T-helper 22 cell (primary cell): ENCODE measurements at regions not wholly inside any gene's neighbourhood (a gene's known extent, or its start where the extent isn't known, plus 50 kb on each side); places are given as distances from the start of the nearest gene placed in this dataset.

Source experiments
- DNase-seq: peaks from one replicate; pipeline ENCODE4 v3.0.0-alpha.2; 2020; ENCODE audit warnings: low read depth

GRCh38 chr18:45119876-45120275 is 439.2 kb downstream of the SETBP1 start:
- no peak for DNase-seq

GRCh38 chr18:45121146-45121545 is 440.5 kb downstream of the SETBP1 start:
- DNase-seq, result no peak

- DNase-seq, result no peak
These were observed 441.8 kb downstream of the SETBP1 start for GRCh38 chr18:45122506-45122905.

- DNase-seq, result no peak
These were observed 446.7 kb downstream of the SETBP1 start for GRCh38 chr18:45127405-45127804.

GRCh38 chr18:45133276-45133675 is 452.6 kb downstream of the SETBP1 start:
- no peak for DNase-seq

GRCh38 chr18:45136381-45137086 is 455.8 kb downstream of the SETBP1 start:
- DNase-seq, result no peak

- no peak for DNase-seq
These were observed 456.4 kb downstream of the SETBP1 start for GRCh38 chr18:45137087-45137419.

GRCh38 chr18:45139478-45139877 is 458.8 kb downstream of the SETBP1 start:
- DNase-seq, result no peak

GRCh38 chr18:45142868-45143267 is 462.2 kb downstream of the SETBP1 start:
- DNase-seq, result no peak

GRCh38 chr18:45149712-45150111 is 465.6 kb upstream of the SLC14A2 start:
- no peak for DNase-seq

GRCh38 chr18:45151645-45152044 is 463.6 kb upstream of the SLC14A2 start:
- no peak for DNase-seq

- DNase-seq, result no peak
These were observed 459.8 kb upstream of the SLC14A2 start for GRCh38 chr18:45155526-45155925.

- no peak for DNase-seq
These were observed 458.3 kb upstream of the SLC14A2 start for GRCh38 chr18:45156946-45157345.

GRCh38 chr18:45157576-45157975 is 457.7 kb upstream of the SLC14A2 start:
- DNase-seq, result no peak

- no peak for DNase-seq
These were observed 453.4 kb upstream of the SLC14A2 start for GRCh38 chr18:45161850-45162249.

GRCh38 chr18:45163871-45164270 is 451.4 kb upstream of the SLC14A2 start:
- no peak for DNase-seq

- DNase-seq, result no peak
These were observed 450.7 kb upstream of the SLC14A2 start for GRCh38 chr18:45164551-45164950.

GRCh38 chr18:45165176-45165713 is 450.0 kb upstream of the SLC14A2 start:
- no peak for DNase-seq

GRCh38 chr18:45165871-45166270 is 449.4 kb upstream of the SLC14A2 start:
- no peak for DNase-seq

GRCh38 chr18:45166341-45166835 is 448.9 kb upstream of the SLC14A2 start:
- DNase-seq, result no peak

GRCh38 chr18:45166836-45167551 is 448.3 kb upstream of the SLC14A2 start:
- no peak for DNase-seq

GRCh38 chr18:45167631-45168280 is 447.5 kb upstream of the SLC14A2 start:
- DNase-seq, result no peak
